Endothelial cell of umbilical vein (primary cell): ENCODE measurements at regions not wholly inside any gene's neighbourhood (a gene's known extent, or its start where the extent isn't known, plus 50 kb on each side); places are given as distances from the start of the nearest gene placed in this dataset.

Experiments
- BruUV-seq: library from RNA; stranded (reverse); fragments of 400-500 nt; replicated peaks from 2 replicates; lab custom pipeline; 2021; lab: Mats Ljungman, UMichigan
- CTCF ChIA-PET: fragments of 300-600, 350-600 bp; sonication (Branson Sonifier 250); formaldehyde crosslinking; loops from one replicate; lab custom pipeline; 2021; ENCODE audit warnings: antibody characterized with exemption, inconsistent platforms; lab: Charles Lee
- POLR2A ChIA-PET: fragments of 300-600, 350-600 bp; sonication (Branson Sonifier 250); formaldehyde crosslinking; loops from one replicate; lab custom pipeline; 2021; ENCODE audit warnings: antibody characterized with exemption, inconsistent platforms; lab: Charles Lee
- DNase-seq: peaks from one replicate; pipeline ENCODE4 v3.0.0-alpha.2; 2011; ENCODE audit warnings: low read depth, low spot score
- FAIRE-seq: peaks from 2 replicates; lab custom pipeline; 2011; peaks lifted over from hg19 to GRCh38; lab: Jason Lieb, UNC
- H2AFZ ChIP-seq: 2 replicates; pipeline ENCODE4 v1.6.0; 2012; ENCODE audit warnings: low read depth, low read length, control low read depth, inconsistent platforms
- H3K27ac ChIP-seq: 2 replicates; pipeline ENCODE4 v1.5.1; 2011; ENCODE audit warnings: low read depth, mild to moderate bottlenecking, control low read depth, low read length, moderate library complexity; ENCODE audit not compliant: insufficient read depth
- H3K27me3 ChIP-seq, 2 experiments: 2 replicates each; pipeline versions ENCODE4 v1.6.0 to v1.6.1; 2011; ENCODE audit warnings: low read length in 2 of 2, mixed read lengths in 1 of 2; ENCODE audit not compliant: control insufficient read depth in 2 of 2, insufficient read depth in 2 of 2
- H3K36me3 ChIP-seq, 2 experiments: 2 replicates in 1 of 2; 3 replicates in 1 of 2; pipeline ENCODE4 v1.5.1; 2011; ENCODE audit warnings: low read length in 2 of 2, mild to moderate bottlenecking in 1 of 2, moderate library complexity in 1 of 2; ENCODE audit not compliant: control insufficient read depth in 2 of 2, insufficient read depth in 2 of 2; ENCODE audit errors: extremely low read depth in 1 of 2
- H3K4me1 ChIP-seq: 3 replicates; pipeline ENCODE4 v1.5.1; 2011; ENCODE audit warnings: mild to moderate bottlenecking, low read length; ENCODE audit not compliant: control insufficient read depth, insufficient read depth; ENCODE audit errors: extremely low read depth
- H3K4me2 ChIP-seq: 2 replicates; pipeline ENCODE4 v1.6.1; 2011; ENCODE audit warnings: low read length, control low read depth, mixed read lengths; ENCODE audit not compliant: insufficient read depth
- H3K4me3 ChIP-seq, 3 experiments: fragments of 200-600 bp in 1 of 3; sonication (generic), shearing (Covaris generic) in 1 of 3; replicated peaks in 1 of 3; 2 replicates each; pipeline ENCODE4 v1.5.1; 2011 to 2016; ENCODE audit warnings: control low read depth in 3 of 3, low read length in 3 of 3, mild to moderate bottlenecking in 2 of 3, inconsistent platforms in 1 of 3, low read depth in 1 of 3, moderate library complexity in 1 of 3; ENCODE audit not compliant: insufficient read depth in 1 of 3
- H3K79me2 ChIP-seq: 2 replicates; pipeline ENCODE4 v1.6.0; 2012; ENCODE audit warnings: low read length, inconsistent platforms; ENCODE audit not compliant: control insufficient read depth, insufficient read depth
- H3K9ac ChIP-seq: replicated peaks from 2 replicates; pipeline ENCODE3; 2011; ENCODE audit warnings: low read length, control low read depth; ENCODE audit not compliant: insufficient read depth; ENCODE audit errors: extremely low read depth
- H3K9me1 ChIP-seq: replicated peaks from 3 replicates; pipeline ENCODE4 v1.6.0; 2011; ENCODE audit warnings: mild to moderate bottlenecking, low read length; ENCODE audit not compliant: control insufficient read depth, insufficient read depth; ENCODE audit errors: extremely low read depth
- H3K9me3 ChIP-seq: replicated peaks from 2 replicates; pipeline ENCODE4 v1.5.1; 2012; ENCODE audit warnings: low read length, inconsistent platforms; ENCODE audit not compliant: control insufficient read depth, insufficient read depth
- H4K20me1 ChIP-seq: replicated peaks from 2 replicates; pipeline ENCODE3; 2011; ENCODE audit warnings: mild to moderate bottlenecking, low read length; ENCODE audit not compliant: control insufficient read depth, insufficient read depth; ENCODE audit errors: extremely low read depth
- EZH2 ChIP-seq: IDR thresholded peaks from 2 replicates; pipeline ENCODE4 v1.6.1; 2012; ENCODE audit warnings: borderline replicate concordance, low read depth, mild to moderate bottlenecking, moderate library complexity, low read length, inconsistent platforms; ENCODE audit not compliant: severe bottlenecking
- FOS ChIP-seq: IDR thresholded peaks from 2 replicates; pipeline ENCODE4 v1.6.1; 2011; ENCODE audit warnings: mild to moderate bottlenecking, low read length, moderate library complexity, borderline replicate concordance; ENCODE audit not compliant: insufficient read depth
- GATA2 ChIP-seq: IDR thresholded peaks from 2 replicates; pipeline ENCODE4 v1.7.0; 2011; ENCODE audit warnings: low read depth, mild to moderate bottlenecking, moderate library complexity, mixed read lengths, low read length; ENCODE audit not compliant: insufficient read length, insufficient read depth
- JUN ChIP-seq: IDR thresholded peaks from 2 replicates; pipeline ENCODE4 v1.6.1; 2011; ENCODE audit warnings: borderline replicate concordance, low read depth; ENCODE audit not compliant: insufficient read length, insufficient read depth
- MAX ChIP-seq: IDR thresholded peaks from 2 replicates; pipeline ENCODE4 v1.6.1; 2011; ENCODE audit not compliant: insufficient read depth, insufficient read length
- MYC ChIP-seq: IDR thresholded peaks from one replicate; pipeline ENCODE4 v1.6.1; 2011; ENCODE audit warnings: mild to moderate bottlenecking, low read depth, low read length
- POLR2A ChIP-seq: IDR thresholded peaks from 2 replicates; pipeline ENCODE4 v1.6.1; 2012; ENCODE audit warnings: low read depth, mild to moderate bottlenecking, control low read depth, low read length
- dilution Hi-C: fragments of 300-500 bp; cut with MboI; formaldehyde crosslinking; loops from one replicate; pipeline ENCODE4 v1.15.0; 2019; ENCODE audit warnings: low sequenced_read_pairs; ENCODE audit not compliant: extremely low pct_ligation_motif_present
- intact Hi-C: fragments of 100-400 bp; cut with micrococcal nuclease; formaldehyde crosslinking; loops from one replicate; pipeline ENCODE4 v1.10.0; 2022

- POLR2A ChIA-PET, result no interaction called here
- dilution Hi-C loops, result no loop called here
- H3K4me2 ChIP-seq, result no peak overlapping the region
- no peak overlapping the region for H3K27ac ChIP-seq
- no peaks in the 10 kb centered on the region for H3K4me1 ChIP-seq
- no peaks in the 10 kb centered on the region for H3K9me1 ChIP-seq
- no TSS peak for BruUV-seq
- no peak overlapping the region for H3K9ac ChIP-seq
- intact Hi-C loops, result no loop called here
- H3K4me3 ChIP-seq, result no peak overlapping the region
- H2AFZ ChIP-seq, result no peak overlapping the region
- peaks cover 0 to 1% of the 10 kb centered on the region in 2 experiments for H3K27me3 ChIP-seq
- CTCF ChIA-PET, result interaction anchor here (1.3 kb wide), 1 partner anchor 29 kb away, joined by 3 read pairs; no protein-coding TSS in a partner anchor
- TF ChIP-seq MAX (no peak), EZH2 (no peak), JUN (no peak), FOS (no peak), MYC (no peak), GATA2 (no peak), POLR2A (no peak)
- no peaks in the 10 kb centered on the region for H3K36me3 ChIP-seq
- no peaks in the 10 kb centered on the region for H3K9me3 ChIP-seq
- H4K20me1 ChIP-seq, result no peaks in the 10 kb centered on the region
- FAIRE-seq (peak; percentile 15), DNase-seq (no peak)
- H3K79me2 ChIP-seq, result no peaks in the 10 kb centered on the region
Observed at GRCh38 chr13:106274551-106275203, 260.8 kb downstream of the EFNB2 start.

- POLR2A ChIA-PET, result no interaction called here
- no peak overlapping the region for H3K4me2 ChIP-seq
- H3K27me3 ChIP-seq, result no peaks in the 10 kb centered on the region
- H4K20me1 ChIP-seq, result no peaks in the 10 kb centered on the region
- H2AFZ ChIP-seq, result no peak overlapping the region
- H3K9ac ChIP-seq, result no peak overlapping the region
- H3K27ac ChIP-seq, result no peak overlapping the region
- no peak overlapping the region for H3K4me3 ChIP-seq
- CTCF ChIA-PET, result no interaction called here
- intact Hi-C loops (no loop called here), dilution Hi-C loops (no loop called here)
- no peaks in the 10 kb centered on the region for H3K4me1 ChIP-seq
- no peaks in the 10 kb centered on the region for H3K36me3 ChIP-seq
- TF ChIP-seq FOS (no peak), JUN (no peak), MAX (no peak), EZH2 (no peak), MYC (no peak), GATA2 (no peak)
- no peak for FAIRE-seq
- H3K9me3 ChIP-seq, result no peaks in the 10 kb centered on the region
- H3K9me1 ChIP-seq, result no peaks in the 10 kb centered on the region
- BruUV-seq, result no TSS peak
- DNase-seq, result no peak
- H3K79me2 ChIP-seq, result no peaks in the 10 kb centered on the region
Observed at GRCh38 chr13:106263801-106264200, 271.7 kb downstream of the EFNB2 start.
